ENCODE measurements at regions not wholly inside any gene's neighbourhood (a gene's known extent, or its start where the extent isn't known, plus 50 kb on each side); places are given as distances from the start of the nearest gene placed in this dataset.

GRCh38 chr13:29648760-29649159, 53.3 kb upstream of the SLC7A1 start:
- Mint-ChIP-seq H3K27me3 (ENCODE audit: unreplicated experiment) (peaks cover 5% of the 10 kb centered on the region), H3K36me3 (ENCODE audit: insufficient read depth, unreplicated experiment) (no peaks in the 10 kb centered on the region), H3K4me1 (ENCODE audit: low read depth, unreplicated experiment) (no peaks in the 10 kb centered on the region), H3K9me3 (ENCODE audit: low read depth, unreplicated experiment) (no peaks in the 10 kb centered on the region), H3K27ac (ENCODE audit: unreplicated experiment) (no peak overlapping the region), H3K4me3 (ENCODE audit: low read depth, unreplicated experiment) (no peak overlapping the region)
- intact Hi-C loops (cut with micrococcal nuclease; ENCODE audit: unreplicated experiment): no loop called here
- TF ChIP-seq CTCF (IDR thresholded peaks at IDR 0.05; ENCODE audit: unreplicated experiment): no peak
- DNase-seq: no peak
- CTCF ChIA-PET: no interaction called here
- no TSS peak for BruUV-seq (replicated peaks)
